ENCODE measurements at regions not wholly inside any gene's neighbourhood (a gene's known extent, or its start where the extent isn't known, plus 50 kb on each side); places are given as distances from the start of the nearest gene placed in this dataset.

- TF ChIP-seq CTCF (IDR thresholded peaks at IDR 0.05; ENCODE audit: insufficient read depth, low read length, poor library complexity, severe bottlenecking) (no peak), EZH2phosphoT487 (conservative IDR thresholded peaks at IDR 0.05; ENCODE audit: low read length) (no peak)
Observed at GRCh38 chr2:236366397-236366796, 102.2 kb upstream of the ASB18 start.
